GM12878 (cell line): ENCODE measurements at regions not wholly inside any gene's neighbourhood (a gene's known extent, or its start where the extent isn't known, plus 50 kb on each side); places are given as distances from the start of the nearest gene placed in this dataset.

Experiments used
- ATAC-seq: fragments of 200-7000 bp; cut with Tn5 transposase; 3 replicates; pipeline ENCODE4 v1.9.1; 2020; ENCODE audit warnings: mild to moderate bottlenecking, moderate library complexity
- BruUV-seq: library from RNA; stranded (reverse); fragments of 400-500 nt; replicated peaks from 2 replicates; lab custom pipeline; 2021; lab: Mats Ljungman, UMichigan
- CTCF ChIA-PET: fragments of 300-600 bp; sonication (Branson Sonifier 250); formaldehyde crosslinking; extraction: SDS; loops from one replicate; lab custom pipeline; 2021; ENCODE audit warnings: inconsistent platforms; lab: Yijun Ruan, JAX
- POLR2A ChIA-PET: fragments of 350-600 bp; formaldehyde crosslinking; extraction: SDS; loops from one replicate; lab custom pipeline; 2021; ENCODE audit warnings: inconsistent platforms; lab: Charles Lee
- RAD21 ChIA-PET: fragments of 300-600 bp; sonication (Branson Sonifier 250); formaldehyde crosslinking; loops from one replicate; lab custom pipeline; 2023; ENCODE audit warnings: antibody characterized with exemption; ENCODE audit not compliant: unreplicated experiment; lab: Charles Lee
- SMC1A ChIA-PET: fragments of 300-600 bp; sonication (Branson Sonifier 250); formaldehyde crosslinking; loops from one replicate; lab custom pipeline; 2023; ENCODE audit not compliant: unreplicated experiment, uncharacterized antibody; lab: Charles Lee
- DNase-seq: peaks from one replicate; pipeline ENCODE4 v3.0.0-alpha.2; 2011; ENCODE audit warnings: low read depth, low spot score
- FAIRE-seq: peaks from 3 replicates; lab custom pipeline; 2011; peaks lifted over from hg19 to GRCh38; lab: Jason Lieb, UNC
- H2AFZ ChIP-seq: 2 replicates; pipeline ENCODE4 v1.6.0; 2011; ENCODE audit warnings: low read depth, low read length, control low read depth; ENCODE audit not compliant: control insufficient read depth
- H3K27ac ChIP-seq: 2 replicates; pipeline ENCODE4 v1.5.1; 2011; ENCODE audit warnings: control low read depth; ENCODE audit not compliant: control insufficient read depth, insufficient read depth
- H3K27me3 ChIP-seq, 2 experiments: replicated peaks in 1 of 2; 2 replicates each; pipeline versions ENCODE4 v1.6.0 to v1.6.1; 2011; ENCODE audit warnings: low read length in 1 of 2; ENCODE audit not compliant: control insufficient read depth in 2 of 2, insufficient read depth in 2 of 2
- H3K36me3 ChIP-seq, 2 experiments: 2 replicates each; pipeline ENCODE4 v1.5.1; 2011; ENCODE audit warnings: low read length in 1 of 2; ENCODE audit not compliant: control insufficient read depth in 2 of 2, insufficient read depth in 2 of 2
- H3K4me1 ChIP-seq: 2 replicates; pipeline ENCODE4 v1.6.1; 2011; ENCODE audit warnings: mild to moderate bottlenecking, low read length, moderate library complexity, mixed read lengths; ENCODE audit not compliant: control insufficient read depth, insufficient read depth
- H3K4me2 ChIP-seq: 2 replicates; pipeline ENCODE4 v1.6.0; 2011; ENCODE audit warnings: control low read depth; ENCODE audit not compliant: control insufficient read depth, insufficient read depth
- H3K4me3 ChIP-seq: fragments of 200-600 bp; sonication (generic); 2 replicates; pipeline ENCODE4 v1.5.1; 2016
- H3K79me2 ChIP-seq: 2 replicates; pipeline ENCODE4 v1.6.0; 2011; ENCODE audit warnings: low read length; ENCODE audit not compliant: control insufficient read depth, insufficient read depth
- H3K9ac ChIP-seq: 2 replicates; pipeline ENCODE4 v1.8.0; 2011; ENCODE audit warnings: low read length, control low read depth, mixed read lengths; ENCODE audit not compliant: control insufficient read depth, insufficient read depth
- H3K9me3 ChIP-seq: replicated peaks from 3 replicates; pipeline ENCODE4 v1.5.1; 2011; ENCODE audit warnings: mild to moderate bottlenecking, low read length; ENCODE audit not compliant: control insufficient read depth, insufficient read depth
- H4K20me1 ChIP-seq: 2 replicates; pipeline ENCODE4 v1.6.0; 2011; ENCODE audit not compliant: control insufficient read depth, insufficient read depth
- ATF3 ChIP-seq: IDR thresholded peaks from 2 replicates; pipeline ENCODE4 v1.6.1; 2011; ENCODE audit warnings: low read depth, mild to moderate bottlenecking, low read length, moderate library complexity, borderline replicate concordance; ENCODE audit errors: extremely low read depth
- CTCF ChIP-seq, 3 experiments: IDR thresholded peaks in 2 of 3; conservative IDR thresholded peaks in 1 of 3; 2 replicates each; pipeline ENCODE4 v1.5.1; 2011; ENCODE audit warnings: low read depth in 3 of 3, low read length in 3 of 3, mild to moderate bottlenecking in 3 of 3, control low read depth in 2 of 3, moderate library complexity in 2 of 3, inconsistent platforms in 1 of 3, mixed read lengths in 1 of 3; ENCODE audit not compliant: control insufficient read depth in 2 of 3, insufficient read depth in 1 of 3; ENCODE audit errors: extremely low read depth in 1 of 3
- DPF2 ChIP-seq: fragments of 450-650 bp; IDR thresholded peaks from 2 replicates; pipeline ENCODE4 v1.6.1; 2017; ENCODE audit warnings: mild to moderate bottlenecking
- EED ChIP-seq: sonication (generic); IDR thresholded peaks from 2 replicates; pipeline ENCODE4 v1.6.1; 2016; ENCODE audit warnings: antibody characterized with exemption, low read depth
- FOS ChIP-seq: IDR thresholded peaks from 3 replicates; pipeline ENCODE4 v1.6.1; 2011; ENCODE audit warnings: borderline replicate concordance; ENCODE audit not compliant: insufficient read length; ENCODE audit errors: extremely low read depth
- GABPA ChIP-seq: IDR thresholded peaks from 2 replicates; pipeline ENCODE4 v1.6.1; 2014; ENCODE audit warnings: antibody characterized with exemption, low read depth, mild to moderate bottlenecking, inconsistent platforms
- IRF5 ChIP-seq: fragments of 450-650 bp; IDR thresholded peaks from 2 replicates; pipeline ENCODE4 v1.6.1; 2017; ENCODE audit warnings: borderline replicate concordance
- MXI1 ChIP-seq: fragments of 150-350 bp; IDR thresholded peaks from 2 replicates; pipeline ENCODE4 v1.6.1; 2011; ENCODE audit warnings: low read depth, mild to moderate bottlenecking, inconsistent platforms, low read length, improper control_type of control experiment
- RB1 ChIP-seq: fragments of 450-650 bp; formaldehyde crosslinking; IDR thresholded peaks from 2 replicates; pipeline ENCODE4 v1.6.1; 2017; ENCODE audit warnings: mild to moderate bottlenecking, borderline replicate concordance
- ZNF622 ChIP-seq: fragments of 450-650 bp; IDR thresholded peaks from 2 replicates; pipeline ENCODE4 v1.6.1; 2017; ENCODE audit warnings: mild to moderate bottlenecking, inconsistent platforms
- WGBS: methylation state at CpG from one replicate; pipeline ENCODE4 v1.1.6; 2016; ENCODE audit warnings: low lambda C conversion rate; ENCODE audit not compliant: insufficient replicate concordance, insufficient coverage; ENCODE audit errors: missing lambda C conversion rate; 5-methylcytosine and 5-hydroxymethylcytosine counted together
- in situ Hi-C: fragments of 300-500 bp; cut with MboI; formaldehyde crosslinking; loops from 9 replicates; pipeline ENCODE4 v1.14.3; 2018; ENCODE audit warnings: mixed read lengths
- intact Hi-C: fragments of 100-400 bp; cut with micrococcal nuclease; formaldehyde crosslinking; loops from one replicate; pipeline ENCODE4 v1.14.2; 2022; ENCODE audit not compliant: unreplicated experiment
- TF ChIP-seq, protein P1 (sequence below): IDR thresholded peaks from 2 replicates; pipeline ENCODE4 v1.6.1; 2012; ENCODE audit warnings: low read length, inconsistent platforms

DNA sequence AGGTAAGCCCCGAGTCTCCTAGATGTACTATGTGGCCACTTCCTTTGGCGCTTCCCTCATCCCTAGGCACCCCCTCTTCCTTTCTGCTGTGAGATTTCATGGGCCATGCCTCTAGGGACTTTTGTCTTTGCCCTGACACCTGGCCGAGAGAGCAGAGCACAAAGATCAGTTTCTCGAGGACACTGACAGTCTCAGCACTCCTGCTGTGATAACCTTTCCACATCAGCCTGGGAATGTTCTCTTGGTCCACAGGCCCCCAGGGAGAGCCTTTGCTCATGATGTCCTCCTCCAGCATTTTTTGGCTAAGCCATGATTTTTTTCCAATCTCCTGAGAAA lies 127.0 kb upstream of the CPEB4 start (continued):
- TF ChIP-seq RB1 (no peak), MXI1 (no peak)

- Histone ChIP-seq H3K9ac (no peak overlapping the region), H3K27ac (no peak overlapping the region), H4K20me1 (no peaks in the 10 kb centered on the region), H3K9me3 (no peaks in the 10 kb centered on the region), H3K27me3 (no peaks in the 10 kb centered on the region), H3K79me2 (no peaks in the 10 kb centered on the region), H3K4me3 (no peak overlapping the region), H3K36me3 (no peaks in the 10 kb centered on the region), H3K4me2 (no peak overlapping the region), H2AFZ (no peak overlapping the region), H3K4me1 (peaks cover 3% of the 10 kb centered on the region; the same call in 1 of the 2 replicates)
- FAIRE-seq (no peak), ATAC-seq (no peak), DNase-seq (no peak)
- POLR2A ChIA-PET, result interaction anchor here (0.6 kb wide), 1 partner anchor 105 kb away, joined by 3 read pairs; no protein-coding TSS in a partner anchor
- RAD21 ChIA-PET, result no interaction called here
- WGBS, result 77% methylated on average over 5 of the region's 5 CpGs
- TF ChIP-seq ZNF622 (no peak), DPF2 (no peak), CTCF (IDR thresholded peaks at IDR 0.05 in 2 of 3, conservative IDR thresholded peaks at IDR 0.05 in 1 of 3; ENCODE audit: control insufficient read depth in 2 of 3, extremely low read depth in 1 of 3, insufficient read depth in 1 of 3, low read depth in 3 of 3, low read length in 3 of 3) (no peak), GABPA (no peak), FOS (no peak), EED (no peak), IRF5 (no peak), ATF3 (no peak)
- TF ChIP-seq, protein P1, sequence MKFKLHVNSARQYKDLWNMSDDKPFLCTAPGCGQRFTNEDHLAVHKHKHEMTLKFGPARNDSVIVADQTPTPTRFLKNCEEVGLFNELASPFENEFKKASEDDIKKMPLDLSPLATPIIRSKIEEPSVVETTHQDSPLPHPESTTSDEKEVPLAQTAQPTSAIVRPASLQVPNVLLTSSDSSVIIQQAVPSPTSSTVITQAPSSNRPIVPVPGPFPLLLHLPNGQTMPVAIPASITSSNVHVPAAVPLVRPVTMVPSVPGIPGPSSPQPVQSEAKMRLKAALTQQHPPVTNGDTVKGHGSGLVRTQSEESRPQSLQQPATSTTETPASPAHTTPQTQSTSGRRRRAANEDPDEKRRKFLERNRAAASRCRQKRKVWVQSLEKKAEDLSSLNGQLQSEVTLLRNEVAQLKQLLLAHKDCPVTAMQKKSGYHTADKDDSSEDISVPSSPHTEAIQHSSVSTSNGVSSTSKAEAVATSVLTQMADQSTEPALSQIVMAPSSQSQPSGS, result no peak
- no TSS peak for BruUV-seq
- SMC1A ChIA-PET, result interaction anchor here (1.0 to 1.2 kb wide), 2 partner anchors 9 to 17 kb away, joined by 4 read pairs; no protein-coding TSS in a partner anchor
- in situ Hi-C loops (no loop called here), intact Hi-C loops (no loop called here)
- CTCF ChIA-PET, result interaction anchor here (1.0 kb wide), 1 partner anchor 104 kb away, joined by 3 read pairs; no protein-coding TSS in a partner anchor
Observed at GRCh38 chr5:173762045-173762444, 126.1 kb upstream of the CPEB4 start.
